ENCODE measurements at regions not wholly inside any gene's neighbourhood (a gene's known extent, or its start where the extent isn't known, plus 50 kb on each side); places are given as distances from the start of the nearest gene placed in this dataset.

DNA sequence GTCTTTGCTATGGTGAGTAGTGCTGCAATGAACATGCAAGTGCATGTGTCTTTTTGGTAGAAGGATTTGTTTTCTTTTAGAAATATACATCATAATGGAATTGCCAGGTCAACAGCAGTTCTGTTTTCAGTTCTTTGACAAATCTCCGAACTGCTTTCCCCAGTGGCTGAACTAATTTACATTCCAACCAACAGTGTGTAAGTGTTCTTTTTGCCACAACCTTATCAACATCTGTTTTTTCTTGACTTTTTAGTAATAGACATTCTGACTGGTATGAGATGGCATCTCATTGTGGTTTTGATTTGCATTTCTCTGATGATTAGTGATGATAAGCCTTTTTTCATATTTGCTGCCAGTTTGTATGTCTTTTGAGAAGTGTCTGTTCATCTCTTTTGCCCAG, 406.3 kb downstream of the DTHD1 start:
- TF ChIP-seq, protein P1, sequence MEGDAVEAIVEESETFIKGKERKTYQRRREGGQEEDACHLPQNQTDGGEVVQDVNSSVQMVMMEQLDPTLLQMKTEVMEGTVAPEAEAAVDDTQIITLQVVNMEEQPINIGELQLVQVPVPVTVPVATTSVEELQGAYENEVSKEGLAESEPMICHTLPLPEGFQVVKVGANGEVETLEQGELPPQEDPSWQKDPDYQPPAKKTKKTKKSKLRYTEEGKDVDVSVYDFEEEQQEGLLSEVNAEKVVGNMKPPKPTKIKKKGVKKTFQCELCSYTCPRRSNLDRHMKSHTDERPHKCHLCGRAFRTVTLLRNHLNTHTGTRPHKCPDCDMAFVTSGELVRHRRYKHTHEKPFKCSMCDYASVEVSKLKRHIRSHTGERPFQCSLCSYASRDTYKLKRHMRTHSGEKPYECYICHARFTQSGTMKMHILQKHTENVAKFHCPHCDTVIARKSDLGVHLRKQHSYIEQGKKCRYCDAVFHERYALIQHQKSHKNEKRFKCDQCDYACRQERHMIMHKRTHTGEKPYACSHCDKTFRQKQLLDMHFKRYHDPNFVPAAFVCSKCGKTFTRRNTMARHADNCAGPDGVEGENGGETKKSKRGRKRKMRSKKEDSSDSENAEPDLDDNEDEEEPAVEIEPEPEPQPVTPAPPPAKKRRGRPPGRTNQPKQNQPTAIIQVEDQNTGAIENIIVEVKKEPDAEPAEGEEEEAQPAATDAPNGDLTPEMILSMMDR (IDR thresholded peaks at IDR 0.05), result no peak
- no peak for TF ChIP-seq POLR2A (IDR thresholded peaks at IDR 0.05)
